C4-2B (cell line): ENCODE measurements at regions not wholly inside any gene's neighbourhood (a gene's known extent, or its start where the extent isn't known, plus 50 kb on each side); places are given as distances from the start of the nearest gene placed in this dataset.

Experiments used
- ZFX ChIP-seq: fragments of 450-650 bp; IDR thresholded peaks from 2 replicates; pipeline ENCODE4 v1.6.1; 2017
- TF ChIP-seq, protein P1 (sequence below): fragments of 450-650 bp; conservative IDR thresholded peaks from 2 replicates; pipeline ENCODE4 v1.5.1; 2017; ENCODE audit warnings: mild to moderate bottlenecking

DNA sequence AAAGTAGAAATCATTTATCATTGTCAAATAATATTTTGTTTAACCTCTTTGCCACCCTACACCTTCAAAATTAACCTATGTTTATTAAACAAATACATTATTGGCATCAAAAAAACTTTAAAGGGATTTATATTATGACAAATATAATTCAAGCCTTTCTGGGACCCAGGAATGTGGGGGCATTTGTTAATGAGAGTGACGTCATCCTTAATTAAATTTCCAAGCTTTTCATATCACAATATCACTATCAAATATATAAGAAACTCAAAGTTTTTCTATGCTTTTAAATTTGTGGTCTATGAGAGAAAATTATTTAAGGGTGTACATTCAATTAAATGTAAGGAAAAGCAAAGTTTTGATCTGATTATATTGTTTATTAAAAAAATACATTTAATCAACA lies 307.4 kb upstream of the POU3F3 start:
- TF ChIP-seq, protein P1, sequence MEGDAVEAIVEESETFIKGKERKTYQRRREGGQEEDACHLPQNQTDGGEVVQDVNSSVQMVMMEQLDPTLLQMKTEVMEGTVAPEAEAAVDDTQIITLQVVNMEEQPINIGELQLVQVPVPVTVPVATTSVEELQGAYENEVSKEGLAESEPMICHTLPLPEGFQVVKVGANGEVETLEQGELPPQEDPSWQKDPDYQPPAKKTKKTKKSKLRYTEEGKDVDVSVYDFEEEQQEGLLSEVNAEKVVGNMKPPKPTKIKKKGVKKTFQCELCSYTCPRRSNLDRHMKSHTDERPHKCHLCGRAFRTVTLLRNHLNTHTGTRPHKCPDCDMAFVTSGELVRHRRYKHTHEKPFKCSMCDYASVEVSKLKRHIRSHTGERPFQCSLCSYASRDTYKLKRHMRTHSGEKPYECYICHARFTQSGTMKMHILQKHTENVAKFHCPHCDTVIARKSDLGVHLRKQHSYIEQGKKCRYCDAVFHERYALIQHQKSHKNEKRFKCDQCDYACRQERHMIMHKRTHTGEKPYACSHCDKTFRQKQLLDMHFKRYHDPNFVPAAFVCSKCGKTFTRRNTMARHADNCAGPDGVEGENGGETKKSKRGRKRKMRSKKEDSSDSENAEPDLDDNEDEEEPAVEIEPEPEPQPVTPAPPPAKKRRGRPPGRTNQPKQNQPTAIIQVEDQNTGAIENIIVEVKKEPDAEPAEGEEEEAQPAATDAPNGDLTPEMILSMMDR = no peak
- TF ChIP-seq ZFX = no peak
